GM12873 (cell line): ENCODE measurements at regions not wholly inside any gene's neighbourhood (a gene's known extent, or its start where the extent isn't known, plus 50 kb on each side); places are given as distances from the start of the nearest gene placed in this dataset.

Experiments
- TF ChIP-seq, protein P1 (sequence below): IDR thresholded peaks from 2 replicates; pipeline ENCODE4 v1.5.1; 2012; ENCODE audit warnings: low read depth, mild to moderate bottlenecking, moderate library complexity, low read length, control low read depth; ENCODE audit not compliant: insufficient read depth; ENCODE audit errors: missing control alignments

GRCh38 chr5:152560512-152561137 is 155.5 kb upstream of the NMUR2 start:
- TF ChIP-seq, protein P1, sequence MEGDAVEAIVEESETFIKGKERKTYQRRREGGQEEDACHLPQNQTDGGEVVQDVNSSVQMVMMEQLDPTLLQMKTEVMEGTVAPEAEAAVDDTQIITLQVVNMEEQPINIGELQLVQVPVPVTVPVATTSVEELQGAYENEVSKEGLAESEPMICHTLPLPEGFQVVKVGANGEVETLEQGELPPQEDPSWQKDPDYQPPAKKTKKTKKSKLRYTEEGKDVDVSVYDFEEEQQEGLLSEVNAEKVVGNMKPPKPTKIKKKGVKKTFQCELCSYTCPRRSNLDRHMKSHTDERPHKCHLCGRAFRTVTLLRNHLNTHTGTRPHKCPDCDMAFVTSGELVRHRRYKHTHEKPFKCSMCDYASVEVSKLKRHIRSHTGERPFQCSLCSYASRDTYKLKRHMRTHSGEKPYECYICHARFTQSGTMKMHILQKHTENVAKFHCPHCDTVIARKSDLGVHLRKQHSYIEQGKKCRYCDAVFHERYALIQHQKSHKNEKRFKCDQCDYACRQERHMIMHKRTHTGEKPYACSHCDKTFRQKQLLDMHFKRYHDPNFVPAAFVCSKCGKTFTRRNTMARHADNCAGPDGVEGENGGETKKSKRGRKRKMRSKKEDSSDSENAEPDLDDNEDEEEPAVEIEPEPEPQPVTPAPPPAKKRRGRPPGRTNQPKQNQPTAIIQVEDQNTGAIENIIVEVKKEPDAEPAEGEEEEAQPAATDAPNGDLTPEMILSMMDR = peak; percentile 83

- TF ChIP-seq, protein P1 = no peak
Measured at GRCh38 chr5:152568016-152568415, 162.9 kb upstream of the NMUR2 start.

- TF ChIP-seq, protein P1 = no peak
Measured at GRCh38 chr5:152572812-152573211, 167.7 kb upstream of the NMUR2 start.

GRCh38 chr5:152584103-152584502 is 179.0 kb upstream of the NMUR2 start:
- TF ChIP-seq, protein P1 = no peak

- TF ChIP-seq, protein P1 = no peak
Measured at GRCh38 chr5:152592416-152592815, 187.3 kb upstream of the NMUR2 start.

GRCh38 chr5:152593388-152593787 is 188.3 kb upstream of the NMUR2 start:
- TF ChIP-seq, protein P1 = peak; percentile 30

GRCh38 chr5:152595405-152595804 is 190.3 kb upstream of the NMUR2 start:
- TF ChIP-seq, protein P1 = no peak
